Activated CD4-positive, alpha-beta T cell treated with anti-CD3 and anti-CD28 coated beads, Interleukin-2, amount 10 ng/mL, durations not matched to agents 24 days and 14 days (primary cell): ENCODE measurements at regions not wholly inside any gene's neighbourhood (a gene's known extent, or its start where the extent isn't known, plus 50 kb on each side); places are given as distances from the start of the nearest gene placed in this dataset.
"Not testable (repeated sequence)": the region's sequence is repeated elsewhere in the genome, so short reads cannot be mapped to it uniquely, and the experiment has no call there.

Experiments used
- DNase-seq: peaks from one replicate; pipeline ENCODE4 v3.0.0; 2022
- H3K27ac Mint-ChIP-seq: one replicate; pipeline ENCODE4 v1.8.0; 2022; ENCODE audit warnings: mild to moderate bottlenecking, mixed read lengths
- H3K27me3 Mint-ChIP-seq: one replicate; pipeline ENCODE4 v1.8.0; 2022; ENCODE audit warnings: mixed read lengths
- H3K36me3 Mint-ChIP-seq: one replicate; pipeline ENCODE4 v1.8.0; 2022; ENCODE audit warnings: low read depth, mild to moderate bottlenecking, mixed read lengths
- H3K4me1 Mint-ChIP-seq: one replicate; pipeline ENCODE4 v1.8.0; 2021; ENCODE audit warnings: mixed read lengths
- H3K4me3 Mint-ChIP-seq: one replicate; pipeline ENCODE4 v1.8.0; 2022; ENCODE audit warnings: mild to moderate bottlenecking, moderate library complexity, mixed read lengths
- H3K9me3 Mint-ChIP-seq: one replicate; pipeline ENCODE4 v1.8.0; 2021; ENCODE audit warnings: mixed read lengths
- intact Hi-C: fragments of 100-400 bp; cut with micrococcal nuclease; formaldehyde crosslinking; loops from one replicate; pipeline ENCODE4 v1.15.1; 2023

DNA sequence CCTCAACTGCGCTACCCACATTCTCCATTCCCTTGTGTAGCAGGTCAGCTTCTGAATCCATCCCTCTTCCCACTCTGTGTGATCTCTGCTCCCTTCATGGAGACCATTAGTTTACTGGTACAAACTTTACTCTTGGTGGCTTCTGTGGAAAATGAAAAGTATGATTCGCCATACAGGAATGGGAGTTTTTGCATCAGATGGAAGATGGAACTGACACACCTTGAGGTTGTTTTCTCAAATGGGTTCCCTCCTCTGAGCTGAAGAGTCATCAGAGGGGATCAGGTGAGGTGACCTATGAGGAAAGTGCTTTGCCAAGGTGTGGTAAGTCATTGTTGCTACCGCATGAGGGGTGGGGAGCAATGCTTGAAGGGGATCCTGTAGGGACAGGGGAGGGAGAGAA lies 266.8 kb downstream of the INHBA start:
- H3K4me1 Mint-ChIP-seq: no peaks in the 10 kb centered on the region
- H3K9me3 Mint-ChIP-seq: peaks cover 14% of the 10 kb centered on the region
- H3K4me3 Mint-ChIP-seq: no peak overlapping the region
- H3K27me3 Mint-ChIP-seq: no peaks in the 10 kb centered on the region
- no peak overlapping the region for H3K27ac Mint-ChIP-seq
- H3K36me3 Mint-ChIP-seq: no peaks in the 10 kb centered on the region
- intact Hi-C loops: no loop called here
- no peak for DNase-seq

DNA sequence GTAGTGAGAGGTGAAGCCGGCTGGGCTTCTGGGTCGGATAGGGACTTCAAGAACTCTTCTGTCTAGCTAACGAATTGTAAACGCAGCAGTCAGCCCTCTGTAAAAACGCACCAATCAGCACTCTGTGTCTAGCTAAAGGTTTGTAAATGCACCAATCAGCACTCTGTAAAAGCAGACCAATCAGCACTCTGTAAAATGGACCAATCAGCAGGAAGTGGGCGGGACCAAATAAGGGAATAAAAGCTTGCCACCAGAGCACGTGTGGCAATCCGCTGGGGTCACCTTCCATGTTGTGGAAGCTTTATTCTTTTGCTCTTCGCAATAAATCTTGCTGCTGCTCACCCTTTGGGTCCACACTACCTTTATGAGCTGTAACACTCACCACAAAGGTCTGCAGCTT lies 267.9 kb downstream of the INHBA start:
- H3K9me3 Mint-ChIP-seq: peaks cover 14% of the 10 kb centered on the region
- intact Hi-C loops, DNase-seq, H3K36me3 Mint-ChIP-seq, H3K27me3 Mint-ChIP-seq, H3K27ac Mint-ChIP-seq, H3K4me3 Mint-ChIP-seq, H3K4me1 Mint-ChIP-seq: not testable (repeated sequence)

- DNase-seq: no peak
- H3K27me3 Mint-ChIP-seq: no peaks in the 10 kb centered on the region
- no peaks in the 10 kb centered on the region for H3K36me3 Mint-ChIP-seq
- no peak overlapping the region for H3K4me3 Mint-ChIP-seq
- no peaks in the 10 kb centered on the region for H3K4me1 Mint-ChIP-seq
- no peak overlapping the region for H3K27ac Mint-ChIP-seq
- intact Hi-C loops: no loop called here
- H3K9me3 Mint-ChIP-seq: peaks cover 14% of the 10 kb centered on the region
These were observed 271.2 kb downstream of the INHBA start for GRCh38 chr7:41431671-41432070.

DNA sequence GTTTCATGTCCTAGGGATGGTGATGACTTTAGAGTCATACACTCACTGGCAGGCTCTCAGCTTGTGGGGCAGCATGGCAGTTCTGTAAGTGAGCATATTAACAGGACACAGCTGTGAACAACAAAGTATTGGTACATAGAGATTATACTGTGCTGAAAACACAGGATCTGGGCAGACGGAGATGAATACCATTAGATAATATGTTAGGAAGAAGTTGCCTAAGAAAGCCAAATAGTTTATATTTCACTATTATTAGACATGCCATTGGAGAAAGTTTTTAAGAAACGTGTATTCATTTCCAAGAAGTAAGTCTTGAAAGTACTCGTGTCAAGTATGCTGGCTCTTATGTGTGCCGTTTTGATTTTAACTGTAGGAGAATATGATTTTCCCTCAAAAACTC lies 274.5 kb downstream of the INHBA start:
- Mint-ChIP-seq H3K4me1 (no peaks in the 10 kb centered on the region), H3K27me3 (no peaks in the 10 kb centered on the region), H3K4me3 (no peak overlapping the region), H3K27ac (no peak overlapping the region), H3K36me3 (no peaks in the 10 kb centered on the region), H3K9me3 (peaks cover 9% of the 10 kb centered on the region)
- intact Hi-C loops: no loop called here
- DNase-seq: no peak

GRCh38 chr7:41425926-41426325 lies 277.0 kb downstream of the INHBA start:
- intact Hi-C loops: no loop called here
- Mint-ChIP-seq H3K27ac (no peak overlapping the region), H3K36me3 (no peaks in the 10 kb centered on the region), H3K4me1 (no peaks in the 10 kb centered on the region), H3K9me3 (no peaks in the 10 kb centered on the region), H3K27me3 (no peaks in the 10 kb centered on the region), H3K4me3 (no peak overlapping the region)
- DNase-seq: no peak

DNA sequence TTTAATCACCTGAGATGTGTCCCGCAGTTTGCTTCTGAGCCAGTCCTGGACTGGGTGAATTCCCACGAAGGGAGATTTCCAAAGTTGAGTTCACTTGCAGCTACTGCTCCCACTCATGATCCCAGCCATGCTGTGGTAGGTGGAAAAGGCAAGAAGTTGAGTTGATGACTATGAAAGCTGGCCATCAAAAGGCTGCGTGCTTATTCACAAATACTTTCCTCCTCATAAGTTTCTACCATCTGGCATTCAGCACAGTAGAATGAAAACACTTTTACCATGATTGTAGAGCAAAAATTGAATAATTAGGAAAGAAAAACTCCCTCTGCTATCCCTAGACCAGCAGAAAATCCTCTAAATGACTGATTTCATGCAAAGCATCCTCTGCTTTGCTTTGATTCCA lies 281.8 kb downstream of the INHBA start:
- peaks cover 8% of the 10 kb centered on the region for H3K9me3 Mint-ChIP-seq
- intact Hi-C loops: no loop called here
- no peak overlapping the region for H3K4me3 Mint-ChIP-seq
- H3K4me1 Mint-ChIP-seq: no peaks in the 10 kb centered on the region
- no peaks in the 10 kb centered on the region for H3K36me3 Mint-ChIP-seq
- no peak for DNase-seq
- no peaks in the 10 kb centered on the region for H3K27me3 Mint-ChIP-seq
- no peak overlapping the region for H3K27ac Mint-ChIP-seq

DNA sequence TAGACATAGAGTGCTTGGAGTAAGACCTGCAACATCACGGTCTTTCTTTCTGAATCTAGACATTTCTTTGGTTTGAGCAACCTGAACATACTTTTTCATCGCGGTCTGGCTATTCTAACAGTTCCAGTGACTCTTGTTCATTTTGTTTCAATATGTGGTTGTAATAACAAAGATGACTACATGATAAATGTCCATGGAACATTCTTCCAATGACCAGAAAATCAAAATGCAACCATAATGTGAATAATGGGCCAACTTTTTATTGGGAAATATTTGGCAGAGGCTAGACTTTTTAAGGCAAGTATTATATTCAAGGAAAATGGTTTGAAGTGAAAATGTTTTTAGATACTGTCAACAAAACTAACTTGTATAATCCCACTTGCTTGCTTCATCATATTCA lies 282.5 kb downstream of the INHBA start:
- Mint-ChIP-seq H3K4me1 (no peaks in the 10 kb centered on the region), H3K27me3 (no peaks in the 10 kb centered on the region), H3K27ac (no peak overlapping the region), H3K9me3 (peaks cover 8% of the 10 kb centered on the region), H3K36me3 (no peaks in the 10 kb centered on the region), H3K4me3 (no peak overlapping the region)
- intact Hi-C loops: no loop called here
- no peak for DNase-seq

DNA sequence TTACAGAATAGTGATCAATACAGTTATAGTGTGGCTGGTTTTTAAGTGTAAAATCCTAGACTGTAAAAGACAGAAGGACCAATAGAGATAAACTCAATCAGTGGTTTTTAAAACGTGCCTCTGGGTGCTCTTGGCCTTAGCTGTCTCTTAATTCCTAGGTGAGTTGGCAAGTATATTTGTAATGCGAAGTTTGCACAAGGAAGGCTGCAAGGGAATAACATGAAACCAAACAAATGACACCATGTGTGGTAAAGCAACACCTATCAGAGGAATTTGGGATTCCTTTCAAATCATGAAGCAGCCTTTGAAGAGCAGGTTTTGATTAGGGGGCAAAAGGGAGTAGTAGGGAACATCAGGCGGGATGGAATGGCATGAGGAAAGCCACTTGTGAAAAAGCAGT lies 284.6 kb downstream of the INHBA start:
- no peak overlapping the region for H3K4me3 Mint-ChIP-seq
- no peak overlapping the region for H3K27ac Mint-ChIP-seq
- no peaks in the 10 kb centered on the region for H3K4me1 Mint-ChIP-seq
- H3K9me3 Mint-ChIP-seq: peaks cover 8% of the 10 kb centered on the region
- no peaks in the 10 kb centered on the region for H3K36me3 Mint-ChIP-seq
- no peaks in the 10 kb centered on the region for H3K27me3 Mint-ChIP-seq
- DNase-seq: no peak
- intact Hi-C loops: no loop called here

- no peak for DNase-seq
- intact Hi-C loops: no loop called here
- H3K4me1 Mint-ChIP-seq: no peaks in the 10 kb centered on the region
- no peak overlapping the region for H3K4me3 Mint-ChIP-seq
- no peak overlapping the region for H3K27ac Mint-ChIP-seq
- H3K9me3 Mint-ChIP-seq: peaks cover 8% of the 10 kb centered on the region
- H3K36me3 Mint-ChIP-seq: no peaks in the 10 kb centered on the region
- no peaks in the 10 kb centered on the region for H3K27me3 Mint-ChIP-seq
These were observed 286.7 kb downstream of the INHBA start for GRCh38 chr7:41416208-41416595.

DNA sequence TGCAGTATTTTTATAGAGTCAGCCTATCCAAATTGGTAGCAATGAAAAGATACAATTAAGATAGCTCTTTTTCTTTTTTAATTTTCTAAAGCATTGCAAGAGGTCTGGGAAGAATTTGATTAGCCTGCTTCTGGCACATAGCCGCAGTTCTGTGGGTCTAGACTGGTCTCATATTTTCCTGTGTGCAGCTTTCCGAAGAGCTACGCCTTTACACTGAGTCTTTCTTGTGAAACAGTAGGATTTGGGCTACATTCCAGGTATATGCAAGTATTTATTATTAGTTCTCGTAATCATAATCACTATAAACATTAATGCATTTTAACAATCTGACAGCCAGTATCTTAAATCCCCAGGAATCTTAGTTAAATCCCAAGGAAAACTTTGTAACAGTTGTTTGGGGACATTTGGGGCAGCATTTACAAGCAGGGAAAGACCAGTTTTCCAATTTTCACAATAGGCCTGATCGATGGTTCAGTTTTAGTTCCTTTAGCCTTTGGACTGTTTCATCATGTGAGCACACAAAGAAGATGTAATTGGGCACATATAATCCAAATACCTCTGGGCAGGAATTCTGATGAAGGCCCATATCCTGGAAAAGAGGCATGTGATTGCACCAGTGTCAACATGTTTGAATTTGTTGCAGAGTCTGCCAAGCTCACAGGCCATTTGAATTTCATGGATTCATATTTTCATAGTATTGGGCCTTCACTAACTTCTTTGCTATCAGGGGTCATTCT lies 287.3 kb downstream of the INHBA start:
- H3K27me3 Mint-ChIP-seq: no peaks in the 10 kb centered on the region
- no peaks in the 10 kb centered on the region for H3K36me3 Mint-ChIP-seq
- no peak for DNase-seq
- H3K27ac Mint-ChIP-seq: no peak overlapping the region
- peaks cover 8% of the 10 kb centered on the region for H3K9me3 Mint-ChIP-seq
- no peak overlapping the region for H3K4me3 Mint-ChIP-seq
- intact Hi-C loops: no loop called here
- H3K4me1 Mint-ChIP-seq: no peaks in the 10 kb centered on the region

DNA sequence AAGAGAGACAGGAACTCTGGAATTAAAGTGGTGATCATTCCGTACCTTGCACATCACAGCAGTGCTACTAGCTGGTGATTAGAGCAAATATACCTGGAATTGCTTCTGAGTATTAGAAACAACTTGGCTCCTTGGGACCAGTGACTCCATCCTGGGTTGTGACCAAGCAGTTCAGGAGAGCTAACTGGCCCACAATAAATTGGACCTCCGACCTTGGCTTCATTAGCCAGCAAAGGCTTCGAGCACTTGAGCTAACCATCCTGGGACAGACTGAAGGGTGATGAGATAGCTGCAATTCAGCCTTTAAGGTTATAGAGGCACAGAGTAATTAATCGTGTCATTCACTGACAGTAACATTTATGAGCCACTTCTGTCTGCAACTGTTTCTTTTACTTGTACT lies 287.8 kb downstream of the INHBA start:
- Mint-ChIP-seq H3K9me3 (peaks cover 8% of the 10 kb centered on the region), H3K27ac (no peak overlapping the region), H3K4me1 (no peaks in the 10 kb centered on the region), H3K27me3 (no peaks in the 10 kb centered on the region), H3K4me3 (no peak overlapping the region), H3K36me3 (no peaks in the 10 kb centered on the region)
- intact Hi-C loops: no loop called here
- no peak for DNase-seq

DNA sequence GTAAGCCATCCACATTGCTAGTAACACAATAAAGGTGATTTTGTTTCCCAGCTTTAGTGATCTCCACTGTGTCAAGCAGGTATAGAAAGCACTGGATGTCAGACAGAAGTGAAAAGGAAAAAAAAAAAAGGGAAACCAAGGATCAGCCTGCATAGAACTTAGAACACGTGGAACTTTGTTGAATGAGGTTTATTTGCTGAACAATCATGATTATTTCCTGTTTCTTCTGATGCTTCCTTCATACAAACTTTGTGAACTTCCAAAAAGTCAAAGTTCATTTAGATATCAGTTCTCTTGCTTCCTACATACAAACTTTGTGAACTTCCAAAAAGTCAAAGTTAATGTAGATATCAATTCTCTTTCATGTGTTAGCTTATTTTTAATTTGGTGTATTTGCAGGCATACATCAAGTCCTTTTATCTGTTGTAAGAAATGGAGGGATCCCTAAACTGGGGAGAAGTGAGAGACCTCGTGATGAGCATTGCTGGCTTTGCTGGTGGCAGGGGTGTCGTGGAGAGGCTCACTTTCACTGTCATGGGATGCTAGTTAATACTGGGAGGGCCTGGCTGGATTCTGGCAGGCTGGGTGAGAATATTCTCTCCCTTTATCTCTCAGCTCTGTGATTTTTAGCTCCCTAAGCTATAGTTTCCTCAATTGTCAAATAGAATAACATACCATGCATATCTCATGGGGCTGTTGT lies 298.4 kb downstream of the INHBA start:
- Mint-ChIP-seq H3K4me3 (no peak overlapping the region), H3K27ac (no peak overlapping the region), H3K36me3 (no peaks in the 10 kb centered on the region), H3K9me3 (no peaks in the 10 kb centered on the region), H3K27me3 (no peaks in the 10 kb centered on the region), H3K4me1 (no peaks in the 10 kb centered on the region)
- DNase-seq: no peak
- intact Hi-C loops: no loop called here

DNA sequence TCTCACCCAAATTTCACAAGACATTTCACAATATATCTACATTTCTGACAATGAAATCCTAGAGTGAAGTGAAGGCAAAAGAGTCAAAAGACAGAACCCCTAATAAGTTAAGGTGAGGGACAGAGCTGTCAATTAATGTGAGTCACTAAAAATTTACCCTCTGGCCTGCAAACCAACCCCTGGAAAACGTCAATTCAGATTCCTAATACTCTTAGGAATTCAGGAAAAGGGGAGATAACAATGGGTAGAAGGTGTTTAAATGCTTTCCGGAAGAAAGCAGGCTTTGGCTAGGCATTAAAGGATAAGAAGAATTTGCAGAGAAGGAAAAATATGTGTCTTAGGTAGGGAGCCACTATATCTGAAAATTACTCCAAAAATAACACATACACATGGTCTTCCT lies 299.6 kb downstream of the INHBA start:
- Mint-ChIP-seq H3K9me3 (no peaks in the 10 kb centered on the region), H3K27me3 (no peaks in the 10 kb centered on the region), H3K27ac (no peak overlapping the region), H3K4me1 (no peaks in the 10 kb centered on the region), H3K36me3 (no peaks in the 10 kb centered on the region), H3K4me3 (no peak overlapping the region)
- DNase-seq: no peak
- intact Hi-C loops: no loop called here

DNA sequence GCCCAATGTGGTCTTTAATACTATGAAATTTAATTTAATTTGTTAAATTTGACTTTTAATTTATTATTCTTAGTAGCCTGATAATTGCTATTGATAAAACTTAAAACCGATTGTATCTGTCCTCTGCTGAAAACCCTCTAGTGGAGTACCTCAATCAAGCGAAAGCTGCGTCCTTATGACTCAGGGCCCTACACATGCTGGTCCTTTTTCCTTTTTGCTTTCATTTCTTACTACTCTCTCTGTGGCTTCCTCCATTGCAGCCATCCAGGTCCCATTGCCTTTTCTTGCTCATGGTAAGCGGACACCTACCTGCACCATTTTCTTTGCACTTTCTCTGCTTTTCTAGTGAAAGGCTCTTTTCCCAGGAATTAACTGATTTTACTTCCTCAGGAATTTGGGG lies 301.1 kb downstream of the INHBA start:
- no peak for DNase-seq
- H3K36me3 Mint-ChIP-seq: no peaks in the 10 kb centered on the region
- H3K27me3 Mint-ChIP-seq: no peaks in the 10 kb centered on the region
- no peaks in the 10 kb centered on the region for H3K9me3 Mint-ChIP-seq
- H3K4me1 Mint-ChIP-seq: no peaks in the 10 kb centered on the region
- H3K4me3 Mint-ChIP-seq: no peak overlapping the region
- no peak overlapping the region for H3K27ac Mint-ChIP-seq
- intact Hi-C loops: no loop called here

DNA sequence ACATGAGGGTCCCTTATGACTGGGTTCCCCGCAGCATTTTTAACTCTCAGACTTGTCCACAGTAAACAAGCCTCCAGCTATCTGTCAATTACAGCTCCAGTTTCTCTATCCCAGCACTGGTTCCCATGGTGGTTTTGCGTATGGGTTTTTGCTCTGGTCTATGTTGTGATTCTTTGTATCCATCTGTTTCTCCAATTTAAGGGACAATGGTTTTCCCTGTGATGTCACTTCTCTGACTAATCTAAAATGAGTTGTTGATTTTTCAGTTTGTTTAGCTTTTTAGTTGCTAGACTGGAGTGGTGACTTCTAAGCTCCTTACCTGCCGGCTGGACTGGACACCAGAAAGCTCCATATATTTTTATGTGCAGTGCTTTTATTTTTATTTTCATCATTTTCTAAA lies 303.7 kb downstream of the INHBA start:
- Mint-ChIP-seq H3K4me1 (no peaks in the 10 kb centered on the region), H3K4me3 (no peak overlapping the region), H3K36me3 (no peaks in the 10 kb centered on the region), H3K9me3 (no peaks in the 10 kb centered on the region), H3K27me3 (no peaks in the 10 kb centered on the region), H3K27ac (no peak overlapping the region)
- no peak for DNase-seq
- intact Hi-C loops: no loop called here
